ENCODE measurements at regions not wholly inside any gene's neighbourhood (a gene's known extent, or its start where the extent isn't known, plus 50 kb on each side); places are given as distances from the start of the nearest gene placed in this dataset.

DNA sequence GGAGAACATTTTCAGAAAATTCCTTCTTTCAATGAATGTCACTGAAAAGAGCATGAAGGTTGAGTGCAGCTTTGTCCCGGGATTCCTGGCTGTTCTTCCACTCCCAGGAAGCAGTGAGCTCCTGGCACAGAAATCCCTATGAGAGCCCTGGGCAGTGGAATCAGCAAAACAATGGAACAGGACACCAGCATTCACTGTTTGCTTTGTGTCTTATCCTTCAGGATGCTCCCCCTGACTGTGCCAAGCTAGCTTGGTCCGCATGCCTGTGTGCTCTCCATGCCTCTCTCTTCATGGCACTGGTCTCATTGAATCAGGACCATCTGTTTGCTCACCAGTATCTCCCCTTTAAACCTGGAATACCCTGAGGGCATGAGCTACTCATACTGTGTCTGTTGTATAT lies 102.0 kb upstream of the GADL1 start:
- Histone ChIP-seq H3K4me3 (no peak overlapping the region), H3K4me1 (no peaks in the 10 kb centered on the region), H3K27me3 (no peaks in the 10 kb centered on the region), H3K27ac (no peak overlapping the region), H3K36me3 (no peaks in the 10 kb centered on the region), H3K9me3 (no peaks in the 10 kb centered on the region)
- no peak for DNase-seq (ENCODE audit: extremely low spot score in 2 of 2)
- no peak for TF ChIP-seq POLR2AphosphoS5 (IDR thresholded peaks at IDR 0.05; ENCODE audit: insufficient read depth in 1 of 2, low read depth in 1 of 2)
- no peak for TF ChIP-seq CTCF (IDR thresholded peaks at IDR 0.05)
- TF ChIP-seq POLR2A (IDR thresholded peaks at IDR 0.05), result no peak
- intact Hi-C loops (cut with DNase I), result no loop called here

DNA sequence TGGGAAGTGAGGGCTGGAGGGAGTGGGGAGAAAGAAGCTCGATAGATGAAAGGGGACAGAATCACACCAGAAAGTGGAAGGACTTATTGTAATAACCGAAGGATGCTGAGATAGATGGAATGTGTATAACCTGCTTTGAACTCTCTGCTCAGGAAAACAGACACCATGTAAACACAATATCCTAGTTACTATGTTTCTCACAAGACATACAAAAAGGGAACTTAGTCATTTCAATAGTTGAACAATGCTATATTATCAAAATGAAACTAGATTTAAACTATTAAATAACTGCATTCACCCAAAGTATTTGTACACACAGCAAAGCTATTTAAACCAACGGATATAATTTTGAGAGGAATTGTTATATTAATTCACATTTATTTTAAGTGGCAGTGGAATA lies 108.3 kb upstream of the GADL1 start:
- no peaks in the 10 kb centered on the region for H3K27me3 ChIP-seq
- TF ChIP-seq CTCF (IDR thresholded peaks at IDR 0.05) (no peak), POLR2AphosphoS5 (IDR thresholded peaks at IDR 0.05; ENCODE audit: insufficient read depth in 1 of 2, low read depth in 1 of 2) (no peak), POLR2A (IDR thresholded peaks at IDR 0.05) (no peak)
- no peak for DNase-seq (ENCODE audit: extremely low spot score in 2 of 2)
- H3K27ac ChIP-seq, result no peak overlapping the region
- intact Hi-C loops (cut with DNase I), result no loop called here
- no peaks in the 10 kb centered on the region for H3K9me3 ChIP-seq
- H3K4me3 ChIP-seq, result no peak overlapping the region
- no peaks in the 10 kb centered on the region for H3K36me3 ChIP-seq
- no peaks in the 10 kb centered on the region for H3K4me1 ChIP-seq

DNA sequence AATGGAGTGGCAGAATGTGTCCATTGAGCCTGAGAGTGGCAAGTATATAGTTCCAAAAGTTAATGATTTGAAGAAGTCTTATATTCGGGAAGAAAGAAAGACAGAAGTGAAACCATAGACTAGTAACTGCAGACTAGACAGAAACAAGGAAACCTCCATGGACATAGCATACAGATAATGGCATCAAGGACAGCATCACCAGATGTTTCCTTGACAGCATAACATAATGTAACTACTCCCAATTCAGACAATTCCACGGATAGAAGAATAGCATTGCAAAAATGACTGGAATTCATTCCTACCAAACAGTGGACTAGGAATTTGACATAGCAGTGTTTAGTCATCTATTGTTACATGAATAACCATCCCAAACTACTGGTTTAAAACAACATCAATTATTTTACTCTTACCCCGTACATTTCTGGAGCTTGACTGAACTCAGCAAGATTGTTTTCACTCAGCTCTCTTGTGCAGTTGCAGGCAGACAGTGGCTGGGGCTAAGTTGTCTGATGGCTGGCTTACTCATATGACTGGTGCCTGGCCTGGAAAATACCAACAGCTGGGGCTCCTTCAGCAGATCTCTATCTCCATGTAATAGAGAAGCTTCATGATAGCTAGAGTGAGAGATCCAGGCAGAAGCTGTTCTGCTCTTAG lies 109.7 kb upstream of the GADL1 start:
- no peaks in the 10 kb centered on the region for H3K27me3 ChIP-seq
- intact Hi-C loops (cut with DNase I), result no loop called here
- H3K4me1 ChIP-seq, result no peaks in the 10 kb centered on the region
- H3K4me3 ChIP-seq, result no peak overlapping the region
- H3K9me3 ChIP-seq, result no peaks in the 10 kb centered on the region
- no peak for TF ChIP-seq POLR2AphosphoS5 (IDR thresholded peaks at IDR 0.05; ENCODE audit: insufficient read depth in 1 of 2, low read depth in 1 of 2)
- no peak for TF ChIP-seq CTCF (IDR thresholded peaks at IDR 0.05)
- no peak for TF ChIP-seq POLR2A (IDR thresholded peaks at IDR 0.05)
- no peaks in the 10 kb centered on the region for H3K36me3 ChIP-seq
- DNase-seq (ENCODE audit: extremely low spot score in 2 of 2), result no peak
- H3K27ac ChIP-seq, result no peak overlapping the region

GRCh38 chr3:31008994-31009393 lies 114.5 kb upstream of the GADL1 start:
- Histone ChIP-seq H3K4me1 (no peaks in the 10 kb centered on the region), H3K9me3 (no peaks in the 10 kb centered on the region), H3K4me3 (no peak overlapping the region), H3K27ac (no peak overlapping the region), H3K27me3 (no peaks in the 10 kb centered on the region), H3K36me3 (no peaks in the 10 kb centered on the region)
- DNase-seq (ENCODE audit: extremely low spot score in 2 of 2), result no peak
- TF ChIP-seq POLR2A (IDR thresholded peaks at IDR 0.05) (no peak), CTCF (IDR thresholded peaks at IDR 0.05) (no peak), POLR2AphosphoS5 (IDR thresholded peaks at IDR 0.05; ENCODE audit: insufficient read depth in 1 of 2, low read depth in 1 of 2) (no peak)
- intact Hi-C loops (cut with DNase I), result no loop called here

GRCh38 chr3:31009881-31010280 lies 115.4 kb upstream of the GADL1 start:
- Histone ChIP-seq H3K36me3 (no peaks in the 10 kb centered on the region), H3K9me3 (no peaks in the 10 kb centered on the region), H3K4me1 (no peaks in the 10 kb centered on the region), H3K27ac (no peak overlapping the region), H3K27me3 (no peaks in the 10 kb centered on the region), H3K4me3 (no peak overlapping the region)
- TF ChIP-seq POLR2AphosphoS5 (IDR thresholded peaks at IDR 0.05; ENCODE audit: insufficient read depth in 1 of 2, low read depth in 1 of 2), result no peak
- TF ChIP-seq POLR2A (IDR thresholded peaks at IDR 0.05), result no peak
- no peak for TF ChIP-seq CTCF (IDR thresholded peaks at IDR 0.05)
- DNase-seq (ENCODE audit: extremely low spot score in 2 of 2), result no peak
- intact Hi-C loops (cut with DNase I), result no loop called here

Data from vagina (tissue), 2 donors.